Left lung (tissue), 4 donors: ENCODE measurements at regions not wholly inside any gene's neighbourhood (a gene's known extent, or its start where the extent isn't known, plus 50 kb on each side); places are given as distances from the start of the nearest gene placed in this dataset.
A peak's percentile ranks its signal among the peaks of the same experiment; 100 is the strongest.

Experiments
- ATAC-seq: fragments of 200-7000 bp; cut with Tn5 transposase; one replicate; pipeline ENCODE4 v1.9.1; 2020; ENCODE audit warnings: moderate library complexity
- DNase-seq, 4 donors: peaks; one replicate each; pipeline ENCODE4 v3.0.0-alpha.2; 2013 to 2020
- H3K27ac ChIP-seq, 2 donors: fragments of 200-600 bp; sonication (generic) in 1 of 2; one replicate each; pipeline versions ENCODE4 v1.5.0 to v1.8.0; 2020 to 2021
- H3K27me3 ChIP-seq, 2 donors: fragments of 200-600 bp; sonication (generic) in 1 of 2; one replicate each; pipeline versions ENCODE4 v1.5.0 to v1.8.0; 2020 to 2021
- H3K36me3 ChIP-seq, 2 donors: fragments of 200-600 bp; sonication (generic) in 1 of 2; one replicate each; pipeline versions ENCODE4 v1.5.0 to v1.8.0; 2020 to 2021
- H3K4me1 ChIP-seq, 2 donors: fragments of 200-600 bp; one replicate each; pipeline ENCODE4 v1.8.0; 2021
- H3K4me3 ChIP-seq, 2 donors: fragments of 200-600 bp; sonication (generic) in 1 of 2; one replicate each; pipeline versions ENCODE4 v1.5.0 to v1.8.0; 2020 to 2021; ENCODE audit warnings: mild to moderate bottlenecking in 1 of 2
- H3K9me3 ChIP-seq, 2 donors: fragments of 200-600 bp; sonication (generic) in 1 of 2; one replicate each; pipeline versions ENCODE4 v1.5.0 to v1.8.0; 2020 to 2021
- CTCF ChIP-seq, 2 donors: fragments of 200-600 bp; sonication (generic) in 1 of 2; IDR thresholded peaks; one replicate each; pipeline versions ENCODE4 v1.5.0 to v1.8.0; 2021; ENCODE audit warnings: antibody characterized with exemption in 2 of 2
- intact Hi-C, 2 donors: fragments of 100-400 bp; cut with DNase I; formaldehyde crosslinking; loops; one replicate each; pipeline versions ENCODE4 v1.11.2 to v1.14.2; 2022
- donor health status: DM: no; HTN: yes; CAD: no.
- donor health status: DM: no; HTN: no; CAD: no.

GRCh38 chr10:80921032-80921431 lies 383.3 kb downstream of the SH2D4B start:
- H3K9me3 ChIP-seq: no peaks in the 10 kb centered on the region
- H3K4me1 ChIP-seq: no peaks in the 10 kb centered on the region
- peaks cover 0 to 9% of the 10 kb centered on the region in 2 donors for H3K27me3 ChIP-seq
- H3K36me3 ChIP-seq: no peaks in the 10 kb centered on the region
- DNase-seq: no peak
- no peak for ATAC-seq
- H3K27ac ChIP-seq: no peak overlapping the region
- no peak overlapping the region for H3K4me3 ChIP-seq
- no peak for TF ChIP-seq CTCF (IDR thresholded peaks at IDR 0.05)
- intact Hi-C loops: no loop called here

GRCh38 chr10:80924063-80924952 lies 386.6 kb downstream of the SH2D4B start:
- TF ChIP-seq CTCF (IDR thresholded peaks at IDR 0.05): peak; percentile 51 to 61
- H3K27me3 ChIP-seq: no peaks in the 10 kb centered on the region
- intact Hi-C loops: no loop called here
- peak in 2 of 4 donors; percentile 23 to 46 for DNase-seq
- no peaks in the 10 kb centered on the region for H3K4me1 ChIP-seq
- no peaks in the 10 kb centered on the region for H3K9me3 ChIP-seq
- H3K4me3 ChIP-seq: no peak overlapping the region
- H3K27ac ChIP-seq: no peak overlapping the region
- no peaks in the 10 kb centered on the region for H3K36me3 ChIP-seq
- peak; percentile 72 for ATAC-seq

GRCh38 chr10:80927419-80928078 lies 389.8 kb downstream of the SH2D4B start:
- H3K4me1 ChIP-seq: no peaks in the 10 kb centered on the region
- DNase-seq: no peak
- H3K36me3 ChIP-seq: no peaks in the 10 kb centered on the region
- H3K4me3 ChIP-seq: no peak overlapping the region
- no peak for TF ChIP-seq CTCF (IDR thresholded peaks at IDR 0.05)
- no peaks in the 10 kb centered on the region for H3K27me3 ChIP-seq
- ATAC-seq: no peak
- H3K27ac ChIP-seq: no peak overlapping the region
- H3K9me3 ChIP-seq: no peaks in the 10 kb centered on the region
- intact Hi-C loops: no loop called here

GRCh38 chr10:80938903-80939302 lies 401.2 kb downstream of the SH2D4B start:
- H3K36me3 ChIP-seq: no peaks in the 10 kb centered on the region
- H3K27ac ChIP-seq: no peak overlapping the region
- H3K4me1 ChIP-seq: no peaks in the 10 kb centered on the region
- no peaks in the 10 kb centered on the region for H3K27me3 ChIP-seq
- DNase-seq (no peak), ATAC-seq (no peak)
- TF ChIP-seq CTCF (IDR thresholded peaks at IDR 0.05): no peak
- no peak overlapping the region for H3K4me3 ChIP-seq
- intact Hi-C loops: no loop called here
- no peaks in the 10 kb centered on the region for H3K9me3 ChIP-seq

- no peak overlapping the region for H3K4me3 ChIP-seq
- intact Hi-C loops: no loop called here
- H3K27me3 ChIP-seq: no peaks in the 10 kb centered on the region
- DNase-seq (peak in 2 of 4 donors; percentile 7 to 43), ATAC-seq (peak; percentile 52)
- H3K9me3 ChIP-seq: no peaks in the 10 kb centered on the region
- no peaks in the 10 kb centered on the region for H3K36me3 ChIP-seq
- TF ChIP-seq CTCF (IDR thresholded peaks at IDR 0.05): peak in 1 of 2 donors; percentile 28
- H3K27ac ChIP-seq: no peak overlapping the region
- no peaks in the 10 kb centered on the region for H3K4me1 ChIP-seq
Observed at GRCh38 chr10:80945264-80945880, 407.7 kb downstream of the SH2D4B start.
